NCI-H510A treated with DMSO at 0.1 percent for 48 hours (cell line): ENCODE measurements at regions not wholly inside any gene's neighbourhood (a gene's known extent, or its start where the extent isn't known, plus 50 kb on each side); places are given as distances from the start of the nearest gene placed in this dataset.
"Not testable (repeated sequence)": the region's sequence is repeated elsewhere in the genome, so short reads cannot be mapped to it uniquely, and the experiment has no call there.

ENCODE experiments used
- DNase-seq: peaks from one replicate; lab custom pipeline; 2025; lab: John Stamatoyannopoulos, UW

- DNase-seq: no peak
These were observed 142.3 kb downstream of the IGLL1 start for GRCh38 chr22:23437779-23438178.

- DNase-seq: not testable (repeated sequence)
These were observed 143.0 kb downstream of the IGLL1 start for GRCh38 chr22:23437107-23437395.

GRCh38 chr22:23436354-23437106, 143.6 kb downstream of the IGLL1 start:
- DNase-seq: not testable (repeated sequence)

- not testable (repeated sequence) for DNase-seq
These were observed 144.9 kb downstream of the IGLL1 start for GRCh38 chr22:23435186-23435585.

GRCh38 chr22:23434198-23434830, 145.8 kb downstream of the IGLL1 start:
- not testable (repeated sequence) for DNase-seq

GRCh38 chr22:23433127-23434005, 146.7 kb downstream of the IGLL1 start:
- DNase-seq: peak; percentile 16

GRCh38 chr22:23432719-23433118, 147.4 kb downstream of the IGLL1 start:
- not testable (repeated sequence) for DNase-seq

- DNase-seq: peak; percentile 83
These were observed 148.6 kb downstream of the IGLL1 start for GRCh38 chr22:23431337-23432072.

- DNase-seq: not testable (repeated sequence)
These were observed 155.5 kb downstream of the IGLL1 start for GRCh38 chr22:23424551-23425068.

- DNase-seq: no peak
These were observed 156.1 kb downstream of the IGLL1 start for GRCh38 chr22:23424031-23424430.

- not testable (repeated sequence) for DNase-seq
These were observed 157.8 kb downstream of the IGLL1 start for GRCh38 chr22:23422281-23422680.

GRCh38 chr22:23421300-23421699, 158.8 kb downstream of the IGLL1 start:
- DNase-seq: not testable (repeated sequence)

- no peak for DNase-seq
These were observed 160.2 kb downstream of the IGLL1 start for GRCh38 chr22:23419931-23420330.

- no peak for DNase-seq
These were observed 160.9 kb downstream of the IGLL1 start for GRCh38 chr22:23419171-23419570.

GRCh38 chr22:23418159-23418788, 161.8 kb downstream of the IGLL1 start:
- DNase-seq: no peak

- not testable (repeated sequence) for DNase-seq
These were observed 162.8 kb downstream of the IGLL1 start for GRCh38 chr22:23417327-23417726.

- DNase-seq: not testable (repeated sequence)
These were observed 163.9 kb downstream of the IGLL1 start for GRCh38 chr22:23416169-23416690.

GRCh38 chr22:23415490-23415851, 164.6 kb downstream of the IGLL1 start:
- no peak for DNase-seq

GRCh38 chr22:23414727-23415489, 165.2 kb downstream of the IGLL1 start:
- no peak for DNase-seq

- DNase-seq: no peak
These were observed 168.4 kb downstream of the IGLL1 start for GRCh38 chr22:23411739-23412138.
